ENCODE measurements at regions not wholly inside any gene's neighbourhood (a gene's known extent, or its start where the extent isn't known, plus 50 kb on each side); places are given as distances from the start of the nearest gene placed in this dataset.

- TF ChIP-seq EZH2 (IDR thresholded peaks at IDR 0.05; ENCODE audit: borderline replicate concordance, low read depth, low read length, severe bottlenecking) (no peak), CTCF (IDR thresholded peaks at IDR 0.05; ENCODE audit: borderline replicate concordance, extremely low read depth, low read length, poor library complexity, severe bottlenecking) (no peak)
Measured at GRCh38 chr6:133746417-133746770, 142.5 kb upstream of the TCF21 start.

All from DND-41 (cell line).